DOHH2 (cell line): ENCODE measurements at regions not wholly inside any gene's neighbourhood (a gene's known extent, or its start where the extent isn't known, plus 50 kb on each side); places are given as distances from the start of the nearest gene placed in this dataset.

Source experiments
- EZH2phosphoT487 ChIP-seq: fragments of 200-600 bp; sonication (generic); IDR thresholded peaks from 2 replicates; pipeline ENCODE4 v1.6.1; 2017; ENCODE audit warnings: borderline replicate concordance, mild to moderate bottlenecking, antibody characterized with exemption, low read length, moderate library complexity, mixed read lengths
- TF ChIP-seq, protein P1 (sequence below): fragments of 200-600 bp; sonication (generic); IDR thresholded peaks from one replicate; pipeline ENCODE4 v1.5.1; 2014; ENCODE audit warnings: antibody characterized with exemption, mild to moderate bottlenecking, low read depth, low read length; ENCODE audit not compliant: poor library complexity, severe bottlenecking

GRCh38 chr5:60340326-60340725, 359.6 kb downstream of the DEPDC1B start:
- TF ChIP-seq, protein P1, sequence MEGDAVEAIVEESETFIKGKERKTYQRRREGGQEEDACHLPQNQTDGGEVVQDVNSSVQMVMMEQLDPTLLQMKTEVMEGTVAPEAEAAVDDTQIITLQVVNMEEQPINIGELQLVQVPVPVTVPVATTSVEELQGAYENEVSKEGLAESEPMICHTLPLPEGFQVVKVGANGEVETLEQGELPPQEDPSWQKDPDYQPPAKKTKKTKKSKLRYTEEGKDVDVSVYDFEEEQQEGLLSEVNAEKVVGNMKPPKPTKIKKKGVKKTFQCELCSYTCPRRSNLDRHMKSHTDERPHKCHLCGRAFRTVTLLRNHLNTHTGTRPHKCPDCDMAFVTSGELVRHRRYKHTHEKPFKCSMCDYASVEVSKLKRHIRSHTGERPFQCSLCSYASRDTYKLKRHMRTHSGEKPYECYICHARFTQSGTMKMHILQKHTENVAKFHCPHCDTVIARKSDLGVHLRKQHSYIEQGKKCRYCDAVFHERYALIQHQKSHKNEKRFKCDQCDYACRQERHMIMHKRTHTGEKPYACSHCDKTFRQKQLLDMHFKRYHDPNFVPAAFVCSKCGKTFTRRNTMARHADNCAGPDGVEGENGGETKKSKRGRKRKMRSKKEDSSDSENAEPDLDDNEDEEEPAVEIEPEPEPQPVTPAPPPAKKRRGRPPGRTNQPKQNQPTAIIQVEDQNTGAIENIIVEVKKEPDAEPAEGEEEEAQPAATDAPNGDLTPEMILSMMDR, result no peak
- TF ChIP-seq EZH2phosphoT487, result no peak
